HG02571 (cell line): ENCODE measurements at regions not wholly inside any gene's neighbourhood (a gene's known extent, or its start where the extent isn't known, plus 50 kb on each side); places are given as distances from the start of the nearest gene placed in this dataset.
"Not testable (repeated sequence)": the region's sequence is repeated elsewhere in the genome, so short reads cannot be mapped to it uniquely, and the experiment has no call there.

Source experiments
- ATAC-seq: cut with Tn5 transposase; IDR thresholded peaks from one replicate; pipeline ENCODE4 v1.9.1; 2021; ENCODE audit warnings: mild to moderate bottlenecking, moderate library complexity; ENCODE audit not compliant: unreplicated experiment

DNA sequence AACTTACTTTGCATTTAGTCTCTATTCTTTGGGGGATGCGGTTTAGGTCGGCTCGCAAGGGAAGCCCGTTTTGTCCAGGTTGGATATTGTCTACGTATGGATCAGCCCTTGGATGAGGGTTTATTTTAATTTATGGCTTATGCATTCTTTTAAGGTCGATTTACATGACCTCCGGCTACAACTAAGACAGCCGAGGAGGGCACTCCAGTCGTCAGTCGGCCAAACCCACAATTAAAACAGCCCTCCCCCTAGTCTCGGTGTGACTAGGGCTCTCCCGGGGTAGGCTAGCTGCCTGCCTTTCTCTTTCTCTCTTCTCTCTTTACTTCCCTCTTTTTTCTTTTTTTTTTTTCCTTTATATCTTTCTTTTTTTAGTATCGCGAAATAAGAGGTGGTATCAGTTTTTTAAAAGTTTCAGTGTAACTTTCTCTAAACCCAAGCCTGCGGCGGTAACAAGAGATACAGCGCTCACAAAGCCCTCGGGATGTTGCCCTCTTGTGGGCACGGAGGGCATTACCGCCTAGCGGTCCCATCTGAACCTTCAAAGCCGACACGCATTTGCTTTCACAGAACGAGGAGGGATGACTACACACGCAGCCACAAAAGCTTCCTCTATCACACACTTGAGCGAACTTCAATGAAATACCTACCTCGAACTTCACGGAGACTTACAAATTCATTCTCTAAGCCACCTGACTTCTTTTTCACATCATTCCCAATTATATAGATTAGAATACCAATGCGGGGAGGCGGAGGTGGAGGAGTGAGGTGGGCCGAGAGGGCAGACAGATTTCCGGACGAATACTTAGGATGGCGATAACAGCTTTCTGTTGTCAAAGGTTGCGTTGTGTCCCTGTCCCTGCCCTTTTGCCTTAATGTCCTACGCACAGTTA lies 132.3 kb upstream of the C11orf58 start:
- peak; percentile 90 for ATAC-seq

DNA sequence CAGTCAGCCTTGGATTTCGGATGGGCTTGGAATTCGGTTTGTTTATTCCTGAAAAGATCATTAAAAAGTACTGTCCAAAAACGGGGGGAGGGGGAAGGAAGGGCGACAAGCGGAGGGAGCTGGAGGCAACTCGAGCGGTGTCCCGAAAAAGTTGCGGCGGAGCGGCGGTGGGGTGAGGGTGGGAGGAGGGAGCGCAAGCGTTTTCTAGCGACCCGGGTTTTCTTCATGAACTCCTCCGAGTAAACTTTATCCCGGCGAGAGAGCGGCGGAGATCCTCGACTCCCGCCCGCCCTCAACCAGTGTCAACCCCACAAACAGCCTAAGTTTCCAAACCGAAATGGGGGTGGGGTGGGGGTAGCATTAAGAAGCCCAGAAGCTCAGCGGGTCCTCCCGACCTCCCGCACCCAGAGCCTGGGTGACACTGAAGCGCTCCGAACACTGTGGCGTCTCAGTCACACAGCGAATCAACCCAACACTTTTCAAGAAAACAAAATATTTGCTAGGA lies 133.0 kb upstream of the C11orf58 start:
- no peak for ATAC-seq

DNA sequence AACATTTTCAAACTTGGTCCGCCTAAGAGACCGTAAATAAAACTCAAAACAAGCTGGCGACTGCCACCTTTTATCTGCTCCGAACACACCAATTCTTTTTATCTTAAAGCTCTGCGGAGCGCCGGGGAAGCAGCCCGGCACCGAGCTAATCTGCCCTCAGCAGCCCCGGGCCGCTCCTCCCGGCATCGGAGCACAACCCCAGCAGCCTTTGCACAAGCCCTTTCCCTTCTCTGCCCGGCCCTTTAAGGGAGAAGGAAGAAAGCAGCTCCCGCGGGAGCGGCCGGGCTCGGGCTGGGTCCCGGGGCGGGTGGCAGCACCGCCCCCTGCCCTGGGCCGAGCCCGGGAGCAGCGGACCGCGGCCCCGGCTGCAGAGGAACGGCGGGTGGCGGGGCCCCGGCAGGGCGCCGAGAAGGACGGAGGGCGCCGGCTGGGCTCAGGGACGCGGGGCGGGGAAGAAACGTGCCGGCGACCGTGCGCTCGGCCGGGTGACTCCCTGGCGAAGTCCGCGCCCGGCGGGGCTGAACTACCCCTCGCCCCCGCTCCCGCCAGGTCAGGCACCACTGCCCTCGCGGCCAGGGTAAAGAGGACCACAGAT lies 133.6 kb upstream of the C11orf58 start:
- no peak for ATAC-seq

DNA sequence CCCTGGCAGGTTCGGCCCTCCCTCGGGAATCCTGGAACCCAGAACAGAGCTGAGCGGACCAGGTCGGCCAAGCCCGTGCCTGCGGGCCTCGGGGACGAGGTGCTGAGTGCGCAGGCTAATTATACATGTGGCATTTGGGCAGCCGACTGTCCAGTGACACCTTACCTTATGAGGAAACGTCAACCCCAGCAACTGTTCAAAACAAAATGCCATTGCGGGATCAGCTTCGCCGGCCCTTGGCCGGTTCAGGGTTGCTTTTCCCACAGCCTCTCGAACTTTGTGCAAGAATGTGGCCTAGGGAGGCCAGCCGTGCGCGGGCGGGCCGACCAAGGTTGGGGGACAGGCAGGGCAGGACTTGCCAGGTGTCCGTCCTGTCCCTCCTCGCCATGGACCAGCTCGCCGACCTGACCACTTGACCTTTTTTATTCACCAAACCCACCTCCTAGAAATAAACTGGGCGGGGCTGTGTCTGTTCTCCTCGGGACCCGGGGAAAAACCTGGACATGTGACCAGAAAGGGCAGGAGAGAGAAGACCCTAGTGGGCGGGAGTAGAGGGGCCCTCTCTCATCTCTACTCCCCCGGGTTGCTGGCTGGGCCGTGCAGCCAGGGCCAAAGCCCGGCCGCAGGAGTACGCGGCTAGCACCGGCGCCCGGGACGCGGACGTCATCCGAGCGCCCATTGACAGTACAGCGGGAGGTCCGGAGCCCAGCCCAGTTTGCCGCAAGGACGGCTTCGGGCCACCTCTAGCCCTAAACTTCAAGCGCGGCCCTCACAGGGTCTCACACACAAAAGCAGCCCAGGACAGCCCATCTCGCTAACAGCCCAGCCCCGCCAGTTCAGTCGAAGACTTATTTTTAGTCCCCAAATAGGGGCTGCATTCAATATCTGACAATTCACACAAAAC lies 134.3 kb upstream of the C11orf58 start:
- ATAC-seq = no peak

DNA sequence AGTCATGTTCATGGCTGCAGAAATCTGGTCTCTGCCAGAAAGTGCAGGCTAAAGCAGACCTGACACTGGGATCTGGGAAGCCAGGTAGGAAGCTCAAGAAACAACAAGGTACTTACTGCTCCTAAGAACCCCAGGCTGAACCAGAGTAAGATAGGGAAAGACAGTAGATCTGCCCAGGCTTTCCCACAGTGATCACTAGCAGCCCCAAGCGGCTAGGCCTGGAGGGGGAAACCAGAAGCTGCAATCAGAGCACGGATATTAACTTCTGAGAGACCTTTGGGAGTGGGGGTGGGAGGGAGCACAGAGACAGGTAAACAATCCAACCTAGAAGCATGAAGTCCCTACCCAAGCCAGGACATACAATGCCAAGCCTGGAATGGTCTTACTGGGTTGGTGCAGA lies 135.2 kb upstream of the C11orf58 start:
- no peak for ATAC-seq

DNA sequence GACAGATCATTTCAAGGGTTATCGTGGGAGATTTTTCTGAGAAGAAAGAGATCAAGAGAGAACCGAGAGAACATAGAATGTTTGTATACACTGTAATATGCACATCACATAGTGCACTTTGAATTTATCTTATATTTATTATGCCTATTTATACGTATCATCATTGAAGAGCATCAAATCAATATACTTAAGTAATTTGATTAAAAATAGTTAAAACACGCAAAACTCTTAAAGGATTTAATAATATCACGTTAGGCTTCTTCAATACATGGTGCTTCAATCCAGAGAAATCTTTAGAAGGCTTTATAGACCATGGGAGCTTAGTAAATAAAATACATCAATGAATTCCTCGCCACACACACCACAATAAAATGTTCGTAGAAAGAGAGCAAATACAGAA lies 139.5 kb upstream of the C11orf58 start:
- ATAC-seq = no peak

DNA sequence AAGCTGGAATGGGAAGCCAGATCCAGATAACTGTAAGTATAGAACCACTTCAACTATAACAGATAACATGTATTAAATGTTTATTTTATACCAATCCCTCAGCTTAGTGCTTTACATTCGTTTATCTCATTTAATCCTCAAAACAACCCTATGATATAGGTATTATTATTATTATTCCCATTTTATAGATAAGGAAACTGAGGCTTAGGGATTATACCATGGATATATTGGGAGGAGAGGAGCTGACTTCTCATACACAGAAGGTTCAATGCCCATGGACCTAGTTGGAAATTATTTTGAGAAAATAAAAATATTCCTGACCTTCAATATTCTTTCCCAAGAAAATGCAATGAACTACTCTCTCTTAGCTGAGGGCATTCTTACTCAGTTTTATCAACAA lies 140.4 kb upstream of the C11orf58 start:
- no peak for ATAC-seq

DNA sequence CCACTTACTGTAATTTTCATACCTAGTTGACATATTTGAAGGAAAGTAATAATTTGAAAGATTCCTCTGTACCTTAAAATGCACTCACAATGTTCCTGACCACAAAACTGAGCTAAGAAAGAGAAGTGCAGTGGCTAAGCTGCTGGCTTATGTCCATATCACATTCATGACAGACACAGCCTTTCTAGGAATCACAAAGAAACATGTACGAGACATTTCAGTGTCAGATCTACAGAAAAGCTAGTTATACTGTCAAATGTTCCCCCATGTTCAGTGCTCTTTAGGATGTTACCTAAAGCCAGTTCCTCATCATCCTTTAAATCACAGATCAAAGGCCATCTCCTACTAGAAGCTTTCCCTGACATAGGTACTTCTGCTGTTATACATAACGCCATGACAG lies 142.2 kb upstream of the C11orf58 start:
- ATAC-seq = no peak

DNA sequence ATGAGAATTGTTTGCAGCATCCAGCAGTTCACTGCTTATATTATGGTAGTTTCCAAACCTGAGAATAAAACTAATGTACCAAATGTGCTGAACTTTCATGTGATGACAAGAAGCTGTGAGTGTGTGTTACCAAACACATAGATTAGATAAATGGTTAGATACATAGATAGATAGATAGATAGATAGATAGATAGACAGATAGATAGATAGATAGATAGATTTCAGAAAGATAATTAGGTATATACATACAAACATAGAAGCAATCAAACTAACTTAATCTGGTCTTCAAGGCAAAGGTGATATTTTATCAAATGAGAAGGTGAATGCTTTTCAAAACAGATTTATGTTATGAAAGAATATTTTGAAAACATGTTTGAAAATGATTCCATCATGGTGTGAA lies 147.3 kb upstream of the C11orf58 start:
- no peak for ATAC-seq

DNA sequence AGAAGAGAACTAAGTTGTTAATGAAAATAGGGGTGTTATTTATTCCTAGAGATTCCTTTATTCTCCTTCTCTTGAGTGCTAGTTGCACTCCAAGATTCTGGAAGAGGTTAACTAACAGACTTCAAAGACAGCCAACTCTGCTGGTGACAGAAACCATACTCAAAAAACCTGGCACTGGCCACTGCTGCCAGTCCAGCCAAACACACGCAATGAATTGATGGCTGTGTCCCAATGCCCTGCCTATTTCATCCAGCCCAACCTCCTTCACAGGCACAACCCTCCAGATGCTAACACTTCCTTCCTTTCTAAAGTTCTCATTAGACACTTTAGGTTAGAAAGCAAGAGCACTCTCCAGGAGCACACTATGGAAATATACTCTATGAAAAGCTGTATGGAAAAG lies 150.8 kb upstream of the C11orf58 start:
- ATAC-seq = no peak

DNA sequence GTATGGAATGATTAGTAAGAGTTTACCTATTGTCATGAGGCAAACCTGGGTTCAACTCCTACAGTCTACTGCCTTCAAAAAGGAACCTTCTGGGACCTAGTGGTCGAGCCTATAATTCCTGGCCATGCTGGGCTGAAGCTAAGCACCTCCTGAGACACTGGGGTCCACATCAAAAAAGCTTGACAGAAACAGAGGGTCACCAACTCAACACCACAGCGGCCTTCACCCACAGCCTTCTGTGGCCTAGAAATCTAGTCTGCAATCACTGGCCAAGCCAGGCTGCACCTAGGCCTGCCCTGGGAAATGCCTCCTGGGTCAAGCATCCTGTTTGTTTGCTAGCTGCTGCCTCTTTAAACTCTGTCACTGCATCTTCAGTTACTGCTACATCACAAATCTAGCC lies 153.9 kb upstream of the C11orf58 start:
- no peak for ATAC-seq

DNA sequence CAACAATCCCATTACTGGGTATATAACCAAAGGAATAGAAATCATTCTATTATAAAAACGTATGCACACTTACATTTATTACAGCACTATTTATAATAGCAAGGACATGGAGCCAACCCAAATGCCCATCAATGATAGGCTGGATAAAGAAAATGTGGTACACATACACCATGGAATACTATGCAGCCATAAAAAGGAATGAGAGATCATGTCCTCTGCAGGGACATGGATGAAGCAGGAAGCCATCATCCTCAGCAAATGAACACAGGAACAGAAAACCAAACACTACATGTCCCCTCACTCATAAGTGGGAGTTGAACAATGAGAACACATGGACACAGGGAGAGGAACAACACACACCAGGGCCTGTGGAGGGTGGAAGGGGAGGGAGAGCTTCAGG lies 157.4 kb upstream of the C11orf58 start:
- not testable (repeated sequence) for ATAC-seq

DNA sequence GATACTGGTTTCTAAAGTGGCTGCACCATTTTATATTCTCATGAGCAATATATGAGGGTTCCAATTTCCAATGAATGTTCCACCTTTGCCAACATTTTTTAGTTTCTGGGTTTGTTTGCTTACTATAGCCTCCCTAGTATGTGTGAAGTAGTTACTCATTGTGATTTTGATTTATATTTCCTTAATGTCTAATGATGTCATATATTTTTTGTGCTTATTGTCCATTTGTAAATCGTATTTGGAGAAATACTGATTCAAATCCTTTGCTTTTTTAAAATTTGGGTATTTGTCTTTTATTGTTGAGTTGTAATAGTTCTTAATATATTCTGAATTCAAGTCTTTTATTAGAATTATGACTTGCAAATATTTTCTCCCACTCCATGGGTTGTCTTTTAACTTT lies 161.0 kb upstream of the C11orf58 start:
- no peak for ATAC-seq

DNA sequence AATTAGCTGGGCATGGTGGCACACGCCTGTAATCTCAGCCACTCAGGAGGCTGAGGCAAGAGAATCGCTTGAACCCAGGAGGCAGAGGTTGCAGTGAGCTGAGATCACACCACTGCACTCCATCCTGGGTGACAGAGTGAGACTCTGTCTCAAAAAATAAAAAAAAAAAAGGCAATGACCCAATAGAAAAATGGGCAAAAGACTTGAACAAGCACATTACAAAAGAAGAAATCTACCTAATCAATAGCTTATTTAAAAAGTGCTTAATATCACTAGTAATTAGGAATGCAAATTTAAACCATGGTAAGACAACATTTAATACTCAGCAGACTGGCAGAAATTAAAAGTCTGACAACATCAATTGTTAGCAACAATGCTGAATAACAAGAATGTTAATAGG lies 163.6 kb upstream of the C11orf58 start:
- not testable (repeated sequence) for ATAC-seq

DNA sequence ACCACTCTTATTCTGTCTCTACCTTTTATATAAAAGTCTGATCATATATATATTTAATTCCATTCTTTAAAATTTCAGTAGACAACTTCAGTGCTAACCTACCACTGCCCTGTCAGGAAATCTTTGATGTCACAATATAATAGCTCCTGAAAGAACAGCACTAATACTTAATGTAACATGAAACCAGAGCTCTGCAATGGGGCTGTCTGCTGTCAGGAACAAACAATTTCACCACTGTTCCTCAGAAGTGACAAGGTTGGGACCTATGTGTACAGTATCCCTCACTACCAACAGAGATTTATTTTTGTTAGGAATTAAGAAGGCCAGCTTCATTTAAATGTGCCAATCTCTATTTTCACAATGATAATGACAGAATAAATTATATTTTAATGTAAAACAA lies 165.5 kb upstream of the C11orf58 start:
- ATAC-seq = no peak

DNA sequence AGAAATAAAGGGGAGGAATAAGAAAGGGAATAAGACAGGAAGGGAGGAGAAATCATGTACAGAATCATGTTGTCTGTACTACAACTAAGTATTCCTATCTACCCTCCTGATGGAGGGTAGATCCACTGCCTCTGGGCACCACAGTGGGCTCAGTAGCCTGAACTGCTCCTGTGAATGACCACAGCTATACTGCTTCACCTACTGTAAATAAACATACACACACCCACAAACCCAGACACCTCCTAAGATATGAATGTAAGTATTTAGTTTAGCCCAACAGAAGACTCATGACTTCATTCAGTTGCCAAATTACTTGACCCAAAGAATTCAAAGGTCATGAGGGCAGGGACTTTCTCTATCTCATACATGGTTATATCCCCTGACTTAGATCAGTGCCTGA lies 177.3 kb upstream of the C11orf58 start:
- ATAC-seq = no peak

DNA sequence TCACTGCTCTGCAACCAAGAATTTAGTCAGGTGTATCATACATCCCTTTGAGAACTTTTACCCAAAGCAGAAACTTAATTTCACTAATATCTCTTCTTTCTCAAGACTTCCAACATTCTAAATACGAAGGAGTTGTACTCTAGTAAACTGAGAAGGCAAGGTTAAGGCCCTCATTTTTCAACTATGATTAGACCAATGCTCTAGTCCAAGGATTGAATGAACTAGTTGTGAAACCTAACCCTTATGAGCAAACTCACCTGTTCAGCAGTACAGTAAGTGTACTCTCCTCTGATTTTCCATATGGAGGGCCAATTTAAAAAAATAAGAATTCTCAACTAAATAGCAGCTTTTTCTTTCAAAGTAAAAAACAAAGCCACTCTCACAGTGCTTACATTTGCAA lies 180.0 kb upstream of the C11orf58 start:
- ATAC-seq = no peak

DNA sequence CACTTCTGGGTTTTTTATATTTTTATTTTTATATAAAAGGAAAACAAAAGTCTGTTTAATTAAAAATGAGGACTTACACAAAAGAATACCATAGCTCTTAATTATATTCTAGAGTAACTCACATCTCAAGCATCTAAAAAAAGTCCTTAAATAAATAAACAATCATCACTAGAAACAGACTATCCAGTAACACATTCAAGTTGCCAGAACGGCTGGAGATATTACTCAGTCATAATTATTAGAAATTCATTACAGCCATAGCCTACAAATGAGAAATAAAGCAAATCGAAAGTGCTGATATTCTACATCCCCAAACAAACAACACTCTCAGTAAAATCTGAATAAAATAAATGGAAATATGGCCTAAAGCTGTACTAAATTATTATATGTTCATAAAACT lies 182.5 kb upstream of the C11orf58 start:
- no peak for ATAC-seq

DNA sequence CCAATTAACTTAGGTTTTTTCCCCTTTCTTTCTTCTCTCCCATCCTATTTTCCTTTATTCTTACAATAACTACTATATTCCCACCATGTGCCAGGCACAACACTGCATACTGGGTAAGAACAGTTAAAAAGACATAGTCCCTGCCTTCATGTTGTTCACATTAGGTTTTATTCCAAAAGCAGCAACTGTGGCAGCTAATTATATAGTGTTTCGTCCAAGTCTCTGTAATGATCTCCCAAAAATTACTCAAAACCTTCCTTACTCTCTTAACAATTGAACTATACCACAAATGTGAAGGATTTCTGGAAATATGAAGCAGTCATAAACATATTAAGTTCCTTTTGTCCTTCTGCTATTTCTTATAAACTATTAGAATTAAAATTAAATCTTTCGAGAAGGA lies 184.1 kb upstream of the C11orf58 start:
- no peak for ATAC-seq

DNA sequence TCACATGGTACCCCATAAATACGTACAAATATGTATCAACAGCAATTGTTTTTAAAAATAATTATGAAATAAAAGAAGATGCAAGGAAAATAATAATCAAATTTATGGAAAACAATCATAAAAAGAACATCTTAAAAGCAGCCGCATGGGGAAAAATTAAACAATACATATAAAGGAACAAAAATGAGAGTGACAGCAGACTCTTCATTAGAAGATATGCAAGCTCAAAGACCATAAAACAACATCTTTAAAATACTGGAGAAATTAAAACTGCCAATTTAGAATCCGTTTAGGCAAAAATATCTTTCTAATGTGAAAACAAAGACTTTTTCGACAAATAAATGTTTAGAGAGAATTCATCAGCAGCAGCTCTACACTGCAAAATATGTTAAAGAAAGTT lies 190.6 kb upstream of the C11orf58 start:
- no peak for ATAC-seq

DNA sequence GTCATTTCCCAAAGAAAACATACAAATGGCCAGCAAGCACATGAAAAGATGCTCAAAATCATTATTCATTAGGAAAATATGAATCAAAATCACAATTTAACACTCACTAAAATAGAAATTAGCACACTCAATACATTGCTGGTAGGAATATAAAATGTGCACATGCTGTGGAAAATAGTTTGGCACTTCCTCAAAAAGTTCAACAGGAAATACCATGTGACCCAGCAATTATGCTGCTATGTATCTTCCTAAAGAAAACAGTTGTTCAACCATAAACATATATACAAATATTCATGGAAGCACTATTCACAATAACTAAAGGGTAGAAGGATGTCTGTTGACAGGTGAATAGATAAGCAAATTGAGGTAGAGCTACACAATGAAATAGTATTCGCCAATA lies 187.3 kb upstream of the SOX6 start:
- ATAC-seq = no peak
